PC-9 (cell line): ENCODE measurements at regions not wholly inside any gene's neighbourhood (a gene's known extent, or its start where the extent isn't known, plus 50 kb on each side); places are given as distances from the start of the nearest gene placed in this dataset.

Source experiments
- EZH2 ChIP-seq: fragments of 200-600 bp; sonication (generic); IDR thresholded peaks from 2 replicates; pipeline ENCODE4 v1.8.0; 2017; ENCODE audit warnings: antibody characterized with exemption, low read depth
- TF ChIP-seq, protein P1 (sequence below): fragments of 200-600 bp; sonication (generic); conservative IDR thresholded peaks from 2 replicates; pipeline ENCODE4 v1.6.1; 2017; ENCODE audit warnings: mixed run types, antibody characterized with exemption, mild to moderate bottlenecking, moderate library complexity

DNA sequence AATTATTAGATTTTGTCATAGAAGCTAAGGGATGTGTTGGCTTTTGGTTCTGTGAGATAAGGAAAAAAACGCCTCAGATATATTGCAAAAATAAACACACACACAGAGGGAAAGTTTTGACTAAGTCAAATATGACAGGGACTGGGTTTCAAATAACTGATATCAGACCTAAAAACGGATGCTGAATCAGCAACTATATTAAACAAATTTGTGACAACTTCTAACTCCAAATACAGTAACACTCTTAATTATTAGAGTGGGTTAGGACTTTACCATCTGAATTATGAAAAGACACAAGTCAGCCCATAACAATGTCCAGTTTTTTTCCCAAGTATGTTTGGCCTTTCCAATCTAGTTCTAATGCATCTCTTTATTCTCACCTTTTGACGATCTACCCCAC lies 2693.1 kb downstream of the ARAP2 start:
- TF ChIP-seq, protein P1, sequence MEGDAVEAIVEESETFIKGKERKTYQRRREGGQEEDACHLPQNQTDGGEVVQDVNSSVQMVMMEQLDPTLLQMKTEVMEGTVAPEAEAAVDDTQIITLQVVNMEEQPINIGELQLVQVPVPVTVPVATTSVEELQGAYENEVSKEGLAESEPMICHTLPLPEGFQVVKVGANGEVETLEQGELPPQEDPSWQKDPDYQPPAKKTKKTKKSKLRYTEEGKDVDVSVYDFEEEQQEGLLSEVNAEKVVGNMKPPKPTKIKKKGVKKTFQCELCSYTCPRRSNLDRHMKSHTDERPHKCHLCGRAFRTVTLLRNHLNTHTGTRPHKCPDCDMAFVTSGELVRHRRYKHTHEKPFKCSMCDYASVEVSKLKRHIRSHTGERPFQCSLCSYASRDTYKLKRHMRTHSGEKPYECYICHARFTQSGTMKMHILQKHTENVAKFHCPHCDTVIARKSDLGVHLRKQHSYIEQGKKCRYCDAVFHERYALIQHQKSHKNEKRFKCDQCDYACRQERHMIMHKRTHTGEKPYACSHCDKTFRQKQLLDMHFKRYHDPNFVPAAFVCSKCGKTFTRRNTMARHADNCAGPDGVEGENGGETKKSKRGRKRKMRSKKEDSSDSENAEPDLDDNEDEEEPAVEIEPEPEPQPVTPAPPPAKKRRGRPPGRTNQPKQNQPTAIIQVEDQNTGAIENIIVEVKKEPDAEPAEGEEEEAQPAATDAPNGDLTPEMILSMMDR, result no peak
- TF ChIP-seq EZH2, result no peak
